ENCODE measurements at regions not wholly inside any gene's neighbourhood (a gene's known extent, or its start where the extent isn't known, plus 50 kb on each side); places are given as distances from the start of the nearest gene placed in this dataset.

DNA sequence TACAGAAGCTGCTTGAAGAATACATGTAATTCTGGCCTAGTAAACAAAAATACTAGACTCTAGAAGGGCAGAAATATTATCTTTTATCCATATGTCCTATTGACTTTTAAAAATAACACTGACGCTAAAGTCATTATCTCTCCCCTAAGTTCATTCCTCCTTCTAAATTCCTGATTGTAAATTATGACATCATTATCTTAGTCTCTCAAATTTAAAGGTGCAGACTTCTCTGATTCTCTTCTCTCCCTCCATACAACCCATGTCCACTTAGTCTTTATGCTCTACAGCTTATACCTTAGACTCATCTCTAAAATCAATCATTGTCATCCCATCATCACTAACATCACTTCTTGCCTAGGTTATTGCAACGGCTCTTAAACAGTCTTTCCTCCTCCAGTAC, 327.9 kb upstream of the GRIA3 start:
- TF ChIP-seq, protein P1, sequence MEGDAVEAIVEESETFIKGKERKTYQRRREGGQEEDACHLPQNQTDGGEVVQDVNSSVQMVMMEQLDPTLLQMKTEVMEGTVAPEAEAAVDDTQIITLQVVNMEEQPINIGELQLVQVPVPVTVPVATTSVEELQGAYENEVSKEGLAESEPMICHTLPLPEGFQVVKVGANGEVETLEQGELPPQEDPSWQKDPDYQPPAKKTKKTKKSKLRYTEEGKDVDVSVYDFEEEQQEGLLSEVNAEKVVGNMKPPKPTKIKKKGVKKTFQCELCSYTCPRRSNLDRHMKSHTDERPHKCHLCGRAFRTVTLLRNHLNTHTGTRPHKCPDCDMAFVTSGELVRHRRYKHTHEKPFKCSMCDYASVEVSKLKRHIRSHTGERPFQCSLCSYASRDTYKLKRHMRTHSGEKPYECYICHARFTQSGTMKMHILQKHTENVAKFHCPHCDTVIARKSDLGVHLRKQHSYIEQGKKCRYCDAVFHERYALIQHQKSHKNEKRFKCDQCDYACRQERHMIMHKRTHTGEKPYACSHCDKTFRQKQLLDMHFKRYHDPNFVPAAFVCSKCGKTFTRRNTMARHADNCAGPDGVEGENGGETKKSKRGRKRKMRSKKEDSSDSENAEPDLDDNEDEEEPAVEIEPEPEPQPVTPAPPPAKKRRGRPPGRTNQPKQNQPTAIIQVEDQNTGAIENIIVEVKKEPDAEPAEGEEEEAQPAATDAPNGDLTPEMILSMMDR (conservative IDR thresholded peaks at IDR 0.05), result no peak
- no peak overlapping the region for H3K27ac ChIP-seq

DNA sequence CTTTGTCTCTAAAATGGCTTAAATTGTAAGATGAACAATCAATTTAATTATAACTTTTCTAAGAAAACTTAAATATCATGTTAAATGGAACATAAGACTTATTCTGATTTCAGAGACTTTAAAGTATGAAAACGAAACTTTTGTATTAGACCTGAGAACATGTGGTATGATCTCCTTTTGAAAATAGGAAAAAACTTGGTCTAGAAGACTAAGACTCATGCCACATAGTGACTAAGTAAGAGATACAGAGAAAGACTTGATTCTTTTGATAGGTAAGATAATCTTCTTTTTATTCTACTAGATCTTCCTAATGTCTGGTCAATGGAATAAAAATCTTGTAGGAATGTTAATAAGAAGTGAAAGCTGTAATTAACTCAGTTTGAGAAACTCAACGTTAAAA, 326.3 kb upstream of the GRIA3 start:
- TF ChIP-seq, protein P1 (conservative IDR thresholded peaks at IDR 0.05), result no peak
- H3K27ac ChIP-seq, result no peak overlapping the region

DNA sequence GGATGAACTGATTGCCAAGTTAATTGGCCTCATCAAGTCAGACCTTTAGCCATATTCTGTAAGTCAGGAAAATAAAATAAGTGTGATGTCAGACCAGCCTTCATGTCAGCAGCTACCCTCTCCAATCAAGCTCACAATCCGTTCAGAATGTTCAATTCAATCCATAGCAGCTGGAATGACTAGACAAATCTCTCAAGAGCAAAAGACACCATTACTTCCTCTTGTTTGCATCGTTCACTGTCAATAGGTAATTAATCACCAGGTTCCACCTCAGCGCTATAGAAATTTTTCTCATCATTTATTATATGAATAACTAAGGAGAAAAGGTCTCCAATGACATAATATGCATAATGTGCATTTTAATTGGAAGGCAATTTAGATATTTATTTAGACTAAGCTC, 321.0 kb upstream of the GRIA3 start:
- TF ChIP-seq, protein P1 (conservative IDR thresholded peaks at IDR 0.05), result no peak
- H3K27ac ChIP-seq, result no peak overlapping the region

DNA sequence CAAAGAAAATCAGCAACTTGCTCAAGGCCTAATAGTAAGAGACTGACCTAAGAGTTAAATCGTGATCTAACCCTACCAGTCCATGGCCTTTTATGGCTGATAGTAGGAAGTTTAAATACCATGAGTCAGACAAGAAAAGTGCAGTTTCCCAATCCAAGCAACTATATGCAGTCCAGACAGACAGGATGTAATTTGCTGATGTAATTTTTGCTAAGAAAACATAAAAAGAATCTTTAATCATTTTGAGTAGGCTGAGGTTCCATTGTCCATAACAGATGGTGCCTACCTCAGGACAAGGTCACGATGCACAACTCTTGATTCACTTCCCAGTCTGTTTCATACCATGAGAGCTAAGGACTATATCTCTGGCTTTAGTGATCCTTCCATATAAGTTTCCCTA, 317.5 kb upstream of the GRIA3 start:
- H3K27ac ChIP-seq, result no peak overlapping the region
- TF ChIP-seq, protein P1 (conservative IDR thresholded peaks at IDR 0.05), result no peak

GRCh38 chrX:122868631-122869030, 315.4 kb upstream of the GRIA3 start:
- TF ChIP-seq, protein P1 (conservative IDR thresholded peaks at IDR 0.05), result no peak
- H3K27ac ChIP-seq, result no peak overlapping the region

GRCh38 chrX:122869171-122869570, 314.9 kb upstream of the GRIA3 start:
- no peak overlapping the region for H3K27ac ChIP-seq
- TF ChIP-seq, protein P1 (conservative IDR thresholded peaks at IDR 0.05), result no peak

- H3K27ac ChIP-seq, result no peak overlapping the region
- TF ChIP-seq, protein P1 (conservative IDR thresholded peaks at IDR 0.05), result no peak
These were observed 305.8 kb upstream of the GRIA3 start for GRCh38 chrX:122878269-122878668.

DNA sequence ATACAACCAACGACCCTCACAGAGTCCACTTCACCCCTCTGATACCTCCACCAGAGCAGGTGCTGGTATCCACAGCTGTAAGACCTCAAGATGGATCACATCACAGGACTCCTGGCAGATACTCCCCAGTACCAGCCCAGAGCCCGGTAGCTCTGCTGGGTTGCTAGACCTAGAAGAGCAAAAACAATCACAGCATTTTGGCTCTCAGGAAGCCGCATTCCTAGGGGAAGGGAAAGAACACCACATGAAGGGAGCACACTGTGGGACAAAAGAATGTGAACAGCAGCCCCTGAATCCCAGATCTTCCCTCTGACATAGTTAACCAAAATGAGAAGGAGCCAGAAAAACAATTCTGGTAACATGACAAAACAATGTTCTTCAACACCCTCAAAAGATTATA, 303.1 kb upstream of the GRIA3 start:
- TF ChIP-seq, protein P1 (conservative IDR thresholded peaks at IDR 0.05), result no peak
- no peak overlapping the region for H3K27ac ChIP-seq
